D721Med (cell line): ENCODE measurements at regions not wholly inside any gene's neighbourhood (a gene's known extent, or its start where the extent isn't known, plus 50 kb on each side); places are given as distances from the start of the nearest gene placed in this dataset.
"Not testable (repeated sequence)": the region's sequence is repeated elsewhere in the genome, so short reads cannot be mapped to it uniquely, and the experiment has no call there.

Experiments
- DNase-seq: peaks from one replicate; pipeline ENCODE4 v3.0.0; 2011; ENCODE audit warnings: low spot score; ENCODE audit not compliant: insufficient read length
- FAIRE-seq: peaks from 2 replicates; lab custom pipeline; 2011; peaks lifted over from hg19 to GRCh38; lab: Jason Lieb, UNC
- CTCF ChIP-seq: IDR thresholded peaks from 2 replicates; pipeline ENCODE4 v1.5.1; 2012; ENCODE audit warnings: mild to moderate bottlenecking, control low read depth; ENCODE audit not compliant: insufficient read depth; ENCODE audit errors: missing control alignments

GRCh38 chr7:85336086-85336485 is 149.2 kb upstream of the SEMA3D start:
- FAIRE-seq = no peak
- DNase-seq = no peak
- no peak for TF ChIP-seq CTCF

GRCh38 chr7:85335113-85335512 is 148.3 kb upstream of the SEMA3D start:
- FAIRE-seq, DNase-seq: not testable (repeated sequence)

GRCh38 chr7:85328456-85328998 is 141.7 kb upstream of the SEMA3D start:
- TF ChIP-seq CTCF = no peak
- DNase-seq (no peak), FAIRE-seq (no peak)

GRCh38 chr7:85324145-85324799 is 137.4 kb upstream of the SEMA3D start:
- no peak for TF ChIP-seq CTCF
- DNase-seq (no peak), FAIRE-seq (no peak)

- FAIRE-seq = no peak
- no peak for DNase-seq
- TF ChIP-seq CTCF = no peak
Measured at GRCh38 chr7:85322252-85322651, 135.4 kb upstream of the SEMA3D start.

GRCh38 chr7:85320699-85321476 is 134.0 kb upstream of the SEMA3D start:
- no peak for FAIRE-seq
- no peak for DNase-seq
- no peak for TF ChIP-seq CTCF

- no peak for FAIRE-seq
- no peak for DNase-seq
- no peak for TF ChIP-seq CTCF
Measured at GRCh38 chr7:85316489-85316888, 129.6 kb upstream of the SEMA3D start.
